GM10248 (cell line): ENCODE measurements at regions not wholly inside any gene's neighbourhood (a gene's known extent, or its start where the extent isn't known, plus 50 kb on each side); places are given as distances from the start of the nearest gene placed in this dataset.
"Not testable (repeated sequence)": the region's sequence is repeated elsewhere in the genome, so short reads cannot be mapped to it uniquely, and the experiment has no call there.

Source experiments
- CTCF ChIA-PET: fragments of 300-600 bp; sonication (Branson Sonifier 250); formaldehyde crosslinking; extraction: SDS; loops from one replicate; lab custom pipeline; 2021; ENCODE audit warnings: antibody characterized with exemption; lab: Yijun Ruan, JAX
- POLR2A ChIA-PET: fragments of 350-650 bp; sonication (Branson Sonifier 250); formaldehyde crosslinking; extraction: SDS; loops from one replicate; lab custom pipeline; 2020; ENCODE audit warnings: antibody characterized with exemption; lab: Yijun Ruan, JAX
- DNase-seq: peaks from one replicate; pipeline ENCODE4 v3.0.0; 2012; ENCODE audit errors: extremely low spot score
- CTCF ChIP-seq: IDR thresholded peaks from 2 replicates; pipeline ENCODE4 v1.5.1; 2012; ENCODE audit warnings: mild to moderate bottlenecking, low read depth; ENCODE audit errors: extremely low read depth, missing control alignments, control extremely low read depth

GRCh38 chr6:82525775-82526495, 162.3 kb downstream of the TPBG start:
- DNase-seq: no peak
- ChIA-PET CTCF (interaction anchor here (1.0 kb wide), 1 partner anchor 13 kb away, joined by 3 read pairs; no protein-coding TSS in a partner anchor), POLR2A (no interaction called here)
- TF ChIP-seq CTCF: no peak

- CTCF ChIA-PET, POLR2A ChIA-PET, DNase-seq: not testable (repeated sequence)
These were observed 166.4 kb downstream of the TPBG start for GRCh38 chr6:82529960-82530460.

GRCh38 chr6:82534876-82535275, 171.3 kb downstream of the TPBG start:
- ChIA-PET POLR2A (no interaction called here), CTCF (no interaction called here)
- no peak for TF ChIP-seq CTCF
- no peak for DNase-seq

- DNase-seq, CTCF ChIA-PET, POLR2A ChIA-PET: not testable (repeated sequence)
These were observed 185.9 kb downstream of the TPBG start for GRCh38 chr6:82549480-82549879.

GRCh38 chr6:82551311-82551710, 187.7 kb downstream of the TPBG start:
- POLR2A ChIA-PET, CTCF ChIA-PET, DNase-seq: not testable (repeated sequence)

- ChIA-PET CTCF (no interaction called here), POLR2A (no interaction called here)
- TF ChIP-seq CTCF: no peak
- DNase-seq: no peak
These were observed 188.2 kb downstream of the TPBG start for GRCh38 chr6:82551831-82552230.

GRCh38 chr6:82553863-82554531, 190.4 kb downstream of the TPBG start:
- CTCF ChIA-PET: no interaction called here
- no peak for TF ChIP-seq CTCF
- POLR2A ChIA-PET: no interaction called here
- no peak for DNase-seq

GRCh38 chr6:82554666-82555065, 191.0 kb downstream of the TPBG start:
- CTCF ChIA-PET: no interaction called here
- no peak for DNase-seq
- POLR2A ChIA-PET: no interaction called here
- TF ChIP-seq CTCF: no peak
